ENCODE measurements at regions not wholly inside any gene's neighbourhood (a gene's known extent, or its start where the extent isn't known, plus 50 kb on each side); places are given as distances from the start of the nearest gene placed in this dataset.
"Not testable (repeated sequence)": the region's sequence is repeated elsewhere in the genome, so short reads cannot be mapped to it uniquely, and the experiment has no call there.

- not testable (repeated sequence) for DNase-seq (ENCODE audit: low read depth)
Observed at GRCh38 chr1:176396604-176397395, 66.2 kb upstream of the PAPPA2 start.

- no peak for DNase-seq (ENCODE audit: low read depth)
Observed at GRCh38 chr1:176391621-176392020, 71.4 kb upstream of the PAPPA2 start.

- no peak for DNase-seq (ENCODE audit: low read depth)
Observed at GRCh38 chr1:176384841-176385240, 78.1 kb upstream of the PAPPA2 start.

GRCh38 chr1:176382163-176382562 lies 80.8 kb upstream of the PAPPA2 start:
- no peak for DNase-seq (ENCODE audit: low read depth)

- DNase-seq (ENCODE audit: low read depth) = no peak
Observed at GRCh38 chr1:176379626-176380339, 83.2 kb upstream of the PAPPA2 start.

- peak; percentile 39 for DNase-seq (ENCODE audit: low read depth)
Observed at GRCh38 chr1:176374967-176375569, 87.9 kb upstream of the PAPPA2 start.

GRCh38 chr1:176364236-176364905 lies 98.6 kb upstream of the PAPPA2 start:
- no peak for DNase-seq (ENCODE audit: low read depth)

GRCh38 chr1:176349135-176349715 lies 113.8 kb upstream of the PAPPA2 start:
- DNase-seq (ENCODE audit: low read depth) = not testable (repeated sequence)

GRCh38 chr1:176341656-176342055 lies 121.3 kb upstream of the PAPPA2 start:
- DNase-seq (ENCODE audit: low read depth) = no peak

- DNase-seq (ENCODE audit: low read depth) = no peak
Observed at GRCh38 chr1:176338877-176339276, 124.1 kb upstream of the PAPPA2 start.

- no peak for DNase-seq (ENCODE audit: low read depth)
Observed at GRCh38 chr1:176330782-176331181, 123.7 kb upstream of the COP1 start.

- no peak for DNase-seq (ENCODE audit: low read depth)
Observed at GRCh38 chr1:176325664-176326063, 118.6 kb upstream of the COP1 start.

- no peak for DNase-seq (ENCODE audit: low read depth)
Observed at GRCh38 chr1:176323472-176323871, 116.4 kb upstream of the COP1 start.

GRCh38 chr1:176315519-176316220 lies 108.6 kb upstream of the COP1 start:
- no peak for DNase-seq (ENCODE audit: low read depth)

- DNase-seq (ENCODE audit: low read depth) = not testable (repeated sequence)
Observed at GRCh38 chr1:176296602-176297001, 89.5 kb upstream of the COP1 start.

GRCh38 chr1:176285996-176286395 lies 78.9 kb upstream of the COP1 start:
- no peak for DNase-seq (ENCODE audit: low read depth)

- DNase-seq (ENCODE audit: low read depth) = no peak
Observed at GRCh38 chr1:176271572-176271971, 64.5 kb upstream of the COP1 start.

All from GM04504 (cell line).